SK-N-MC (cell line): ENCODE measurements at regions not wholly inside any gene's neighbourhood (a gene's known extent, or its start where the extent isn't known, plus 50 kb on each side); places are given as distances from the start of the nearest gene placed in this dataset.

ENCODE experiments used
- EZH2 ChIP-seq: fragments of 200-600 bp; sonication (generic); IDR thresholded peaks from one replicate; pipeline ENCODE4 v1.6.1; 2017; ENCODE audit warnings: antibody characterized with exemption
- POLR2AphosphoS5 ChIP-seq: IDR thresholded peaks from 2 replicates; pipeline ENCODE4 v1.6.1; 2012; ENCODE audit warnings: mild to moderate bottlenecking, low read depth, low read length, borderline replicate concordance

- TF ChIP-seq POLR2AphosphoS5 (no peak), EZH2 (no peak)
These were observed 83.9 kb upstream of the RAB6C start for GRCh38 chr2:129895526-129896082.
